HEK293T (cell line): ENCODE measurements at regions not wholly inside any gene's neighbourhood (a gene's known extent, or its start where the extent isn't known, plus 50 kb on each side); places are given as distances from the start of the nearest gene placed in this dataset.

Experiments
- ARNT ChIP-seq: fragments of 450-650 bp; IDR thresholded peaks from 2 replicates; pipeline ENCODE4 v1.6.1; 2017; ENCODE audit warnings: mild to moderate bottlenecking
- BHLHE40 ChIP-seq: fragments of 450-650 bp; IDR thresholded peaks from 2 replicates; pipeline ENCODE4 v1.6.1; 2016; ENCODE audit warnings: mild to moderate bottlenecking, moderate library complexity, borderline replicate concordance
- CTBP1 ChIP-seq: fragments of 450-650 bp; IDR thresholded peaks from 2 replicates; pipeline ENCODE4 v1.6.1; 2016; ENCODE audit warnings: borderline replicate concordance
- ELF4 ChIP-seq: fragments of 450-650 bp; IDR thresholded peaks from 2 replicates; pipeline ENCODE4 v1.6.1; 2017; ENCODE audit warnings: antibody characterized with exemption
- FOXA1 ChIP-seq: fragments of 450-650 bp; IDR thresholded peaks from 2 replicates; pipeline ENCODE4 v1.6.1; 2016; ENCODE audit warnings: mild to moderate bottlenecking
- FOXK2 ChIP-seq: fragments of 450-650 bp; IDR thresholded peaks from 2 replicates; pipeline ENCODE4 v1.6.1; 2016; ENCODE audit warnings: mild to moderate bottlenecking
- FOXM1 ChIP-seq: fragments of 450-650 bp; IDR thresholded peaks from 2 replicates; pipeline ENCODE4 v1.6.1; 2017; ENCODE audit warnings: mild to moderate bottlenecking, borderline replicate concordance
- L3MBTL2 ChIP-seq: fragments of 450-650 bp; conservative IDR thresholded peaks from 2 replicates; pipeline ENCODE4 v1.6.1; 2016; ENCODE audit warnings: mild to moderate bottlenecking
- SP1 ChIP-seq: fragments of 450-650 bp; IDR thresholded peaks from 2 replicates; pipeline ENCODE4 v1.6.1; 2017
- SUZ12 ChIP-seq: fragments of 450-650 bp; IDR thresholded peaks from 2 replicates; pipeline ENCODE4 v1.6.1; 2016; ENCODE audit warnings: mild to moderate bottlenecking
- TARDBP ChIP-seq: fragments of 450-650 bp; IDR thresholded peaks from 2 replicates; pipeline ENCODE4 v1.6.1; 2016
- ZNF384 ChIP-seq: fragments of 450-650 bp; IDR thresholded peaks from 2 replicates; pipeline ENCODE4 v1.6.1; 2016
- TF ChIP-seq, protein P1 (sequence below): fragments of 450-650 bp; IDR thresholded peaks from 2 replicates; pipeline ENCODE4 v1.6.1; 2016

DNA sequence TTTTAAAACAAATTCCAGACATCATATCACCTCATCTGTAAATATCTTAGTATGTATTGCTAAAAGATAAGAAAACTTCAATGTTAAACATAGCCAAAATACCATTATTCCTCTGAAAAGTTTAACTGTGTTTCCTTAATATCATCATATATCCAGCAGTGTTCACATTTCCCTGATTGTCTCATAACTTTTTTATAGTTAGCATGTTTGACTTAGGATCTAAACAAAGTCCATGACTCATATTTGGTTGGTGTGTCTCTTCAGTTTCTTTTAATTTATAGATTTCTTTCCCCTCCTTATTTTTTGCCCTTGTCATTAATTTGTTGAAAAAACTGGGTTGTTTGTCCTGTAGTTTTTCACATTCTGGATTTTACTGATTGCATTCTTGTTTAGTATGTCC is 163.0 kb downstream of the RPS12 start:
- TF ChIP-seq FOXM1 (no peak), TARDBP (no peak), L3MBTL2 (no peak), FOXA1 (no peak), ARNT (no peak), SUZ12 (no peak), ZNF384 (no peak), CTBP1 (no peak), BHLHE40 (no peak), SP1 (no peak), ELF4 (no peak), FOXK2 (no peak)
- TF ChIP-seq, protein P1, sequence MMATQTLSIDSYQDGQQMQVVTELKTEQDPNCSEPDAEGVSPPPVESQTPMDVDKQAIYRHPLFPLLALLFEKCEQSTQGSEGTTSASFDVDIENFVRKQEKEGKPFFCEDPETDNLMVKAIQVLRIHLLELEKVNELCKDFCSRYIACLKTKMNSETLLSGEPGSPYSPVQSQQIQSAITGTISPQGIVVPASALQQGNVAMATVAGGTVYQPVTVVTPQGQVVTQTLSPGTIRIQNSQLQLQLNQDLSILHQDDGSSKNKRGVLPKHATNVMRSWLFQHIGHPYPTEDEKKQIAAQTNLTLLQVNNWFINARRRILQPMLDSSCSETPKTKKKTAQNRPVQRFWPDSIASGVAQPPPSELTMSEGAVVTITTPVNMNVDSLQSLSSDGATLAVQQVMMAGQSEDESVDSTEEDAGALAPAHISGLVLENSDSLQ = no peak
